ENCODE measurements at regions not wholly inside any gene's neighbourhood (a gene's known extent, or its start where the extent isn't known, plus 50 kb on each side); places are given as distances from the start of the nearest gene placed in this dataset.

DNA sequence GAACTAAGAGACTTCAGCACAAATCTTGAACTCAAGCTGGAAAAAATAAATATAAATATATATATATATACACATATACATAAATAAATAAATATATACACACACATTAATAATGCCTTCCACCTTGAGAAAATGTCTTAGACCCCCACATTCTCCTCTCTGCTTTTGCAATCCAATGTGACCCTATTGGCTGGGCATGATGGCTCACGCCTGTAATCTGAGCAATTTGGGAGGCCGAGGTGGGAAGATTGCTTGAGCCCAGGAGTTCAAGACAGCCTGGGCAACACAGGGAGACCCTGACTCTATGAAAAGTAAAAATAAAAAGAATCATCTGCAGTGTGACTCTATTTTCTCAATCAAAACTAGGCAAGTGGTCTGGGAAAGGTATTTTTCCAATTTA lies 424.1 kb upstream of the NFE2L3 start:
- Histone ChIP-seq H3K27me3 (ENCODE audit: insufficient read depth, low read depth) (peaks cover 70% of the 10 kb centered on the region), H2AFZ (no peak overlapping the region), H3K27ac (no peak overlapping the region), H3K9me3 (ENCODE audit: insufficient read depth, low read depth) (no peaks in the 10 kb centered on the region), H3K4me1 (replicated peaks; ENCODE audit: insufficient read depth) (no peaks in the 10 kb centered on the region), H3K36me3 (ENCODE audit: low read depth) (no peaks in the 10 kb centered on the region), H3F3A (ENCODE audit: insufficient read depth, low read depth) (no peaks in the 10 kb centered on the region), H3K79me2 (ENCODE audit: low read depth) (no peaks in the 10 kb centered on the region), H3K9me2 (ENCODE audit: insufficient read depth) (0 out of 2 replicates have a peak, but pooled peaks cover 3% of the 10 kb centered on the region), H3K4me3 (no peak overlapping the region), H3K4me2 (no peak overlapping the region), H4K20me1 (ENCODE audit: insufficient read depth) (peaks cover 4% of the 10 kb centered on the region; the same call in 1 of the 2 replicates)
- no TSS peak for BruUV-seq (replicated peaks)
- intact Hi-C loops (cut with micrococcal nuclease; ENCODE audit: unreplicated experiment), result no loop called here
- TF ChIP-seq, protein P1, sequence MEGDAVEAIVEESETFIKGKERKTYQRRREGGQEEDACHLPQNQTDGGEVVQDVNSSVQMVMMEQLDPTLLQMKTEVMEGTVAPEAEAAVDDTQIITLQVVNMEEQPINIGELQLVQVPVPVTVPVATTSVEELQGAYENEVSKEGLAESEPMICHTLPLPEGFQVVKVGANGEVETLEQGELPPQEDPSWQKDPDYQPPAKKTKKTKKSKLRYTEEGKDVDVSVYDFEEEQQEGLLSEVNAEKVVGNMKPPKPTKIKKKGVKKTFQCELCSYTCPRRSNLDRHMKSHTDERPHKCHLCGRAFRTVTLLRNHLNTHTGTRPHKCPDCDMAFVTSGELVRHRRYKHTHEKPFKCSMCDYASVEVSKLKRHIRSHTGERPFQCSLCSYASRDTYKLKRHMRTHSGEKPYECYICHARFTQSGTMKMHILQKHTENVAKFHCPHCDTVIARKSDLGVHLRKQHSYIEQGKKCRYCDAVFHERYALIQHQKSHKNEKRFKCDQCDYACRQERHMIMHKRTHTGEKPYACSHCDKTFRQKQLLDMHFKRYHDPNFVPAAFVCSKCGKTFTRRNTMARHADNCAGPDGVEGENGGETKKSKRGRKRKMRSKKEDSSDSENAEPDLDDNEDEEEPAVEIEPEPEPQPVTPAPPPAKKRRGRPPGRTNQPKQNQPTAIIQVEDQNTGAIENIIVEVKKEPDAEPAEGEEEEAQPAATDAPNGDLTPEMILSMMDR (conservative IDR thresholded peaks at IDR 0.05), result no peak
- TF ChIP-seq EZH2 (IDR thresholded peaks at IDR 0.05; ENCODE audit: low read depth), result no peak
- CTCF ChIA-PET, result no interaction called here
- DNase-seq, result no peak
- POLR2A ChIA-PET (ENCODE audit: unreplicated experiment), result no interaction called here

DNA sequence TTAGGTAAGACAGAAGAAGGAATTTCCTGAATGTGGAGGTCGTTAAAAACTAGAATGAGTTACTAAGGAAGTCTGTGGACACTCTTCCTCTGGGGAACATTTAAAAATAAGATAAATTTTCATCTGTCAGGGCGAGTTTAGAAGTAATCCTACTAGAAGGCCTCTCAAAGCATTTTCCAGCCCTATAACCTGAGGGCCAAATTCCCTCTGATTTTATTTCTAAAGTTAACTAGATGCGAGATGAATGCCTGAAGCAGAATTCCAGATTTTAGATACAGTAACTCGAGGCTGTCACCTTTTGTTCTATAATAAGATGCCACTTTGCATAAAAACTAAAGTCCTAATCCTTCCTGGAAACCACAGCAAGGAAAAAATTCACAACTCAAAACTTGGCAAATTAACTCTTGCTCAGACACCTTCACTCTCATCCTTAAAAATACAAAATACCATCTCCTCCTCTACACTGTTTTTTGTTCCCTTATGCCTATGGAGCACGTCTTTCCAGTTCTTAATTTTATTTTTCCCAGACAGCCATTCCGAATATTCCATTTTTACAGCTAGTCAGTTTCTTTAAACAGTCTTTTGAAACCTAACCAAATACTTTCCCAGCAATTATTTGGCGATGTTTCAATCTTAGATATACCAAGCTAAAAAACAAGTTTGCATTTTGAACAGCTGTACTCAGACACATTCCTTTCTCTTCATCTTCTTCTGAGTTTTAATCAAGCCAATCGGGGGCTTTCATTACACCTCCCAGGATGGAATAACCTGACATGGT lies 420.7 kb upstream of the NFE2L3 start:
- Histone ChIP-seq H3K27ac (no peak overlapping the region), H3K4me2 (no peak overlapping the region), H3K9me3 (ENCODE audit: insufficient read depth, low read depth) (no peaks in the 10 kb centered on the region), H3K9me2 (ENCODE audit: insufficient read depth) (no peaks in the 10 kb centered on the region), H3K79me2 (ENCODE audit: low read depth) (no peaks in the 10 kb centered on the region), H4K20me1 (ENCODE audit: insufficient read depth) (no peaks in the 10 kb centered on the region), H3K4me1 (replicated peaks; ENCODE audit: insufficient read depth) (no peaks in the 10 kb centered on the region), H3K27me3 (ENCODE audit: insufficient read depth, low read depth) (peaks cover 49% of the 10 kb centered on the region), H3K4me3 (no peak overlapping the region), H3F3A (ENCODE audit: insufficient read depth, low read depth) (no peaks in the 10 kb centered on the region), H2AFZ (no peak overlapping the region), H3K36me3 (ENCODE audit: low read depth) (no peaks in the 10 kb centered on the region)
- BruUV-seq (replicated peaks), result no TSS peak
- intact Hi-C loops (cut with micrococcal nuclease; ENCODE audit: unreplicated experiment), result no loop called here
- TF ChIP-seq EZH2 (IDR thresholded peaks at IDR 0.05; ENCODE audit: low read depth), result no peak
- TF ChIP-seq, protein P1 (conservative IDR thresholded peaks at IDR 0.05), result no peak
- ChIA-PET CTCF (no interaction called here), POLR2A (ENCODE audit: unreplicated experiment) (interaction anchor here (0.6 kb wide), 1 partner anchor 64 kb away, joined by 6 read pairs; no protein-coding TSS in a partner anchor)
- DNase-seq, result no peak

DNA sequence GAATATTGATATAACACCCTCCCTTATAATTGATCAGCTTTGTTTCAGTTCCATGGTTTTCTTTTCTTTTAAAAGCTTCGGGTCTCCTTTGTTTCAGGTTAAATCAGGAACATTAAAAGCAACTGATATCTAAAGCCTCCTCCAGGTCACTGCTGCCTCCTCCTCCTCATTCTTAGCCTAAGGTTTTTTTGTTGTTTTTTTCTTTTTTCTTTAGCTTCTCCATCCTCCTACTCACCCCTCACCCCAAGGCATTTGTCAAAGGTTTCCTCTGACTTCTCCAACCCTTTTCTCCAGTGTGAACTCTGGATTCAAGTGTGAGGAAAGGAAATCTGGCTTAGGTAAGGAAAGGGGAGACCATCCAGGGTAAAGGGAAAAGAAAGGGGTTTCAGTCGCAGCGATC lies 420.2 kb upstream of the NFE2L3 start:
- no peaks in the 10 kb centered on the region for H3K4me1 ChIP-seq (replicated peaks; ENCODE audit: insufficient read depth)
- H3K36me3 ChIP-seq (ENCODE audit: low read depth), result no peaks in the 10 kb centered on the region
- no peak overlapping the region for H2AFZ ChIP-seq
- H4K20me1 ChIP-seq (ENCODE audit: insufficient read depth), result no peaks in the 10 kb centered on the region
- H3K9me2 ChIP-seq (ENCODE audit: insufficient read depth), result no peaks in the 10 kb centered on the region
- H3K9me3 ChIP-seq (ENCODE audit: insufficient read depth, low read depth), result no peaks in the 10 kb centered on the region
- DNase-seq, result no peak
- intact Hi-C loops (cut with micrococcal nuclease; ENCODE audit: unreplicated experiment), result no loop called here
- H3K27ac ChIP-seq, result no peak overlapping the region
- H3K4me2 ChIP-seq, result no peak overlapping the region
- H3F3A ChIP-seq (ENCODE audit: insufficient read depth, low read depth), result no peaks in the 10 kb centered on the region
- peaks cover 46% of the 10 kb centered on the region for H3K27me3 ChIP-seq (ENCODE audit: insufficient read depth, low read depth)
- H3K4me3 ChIP-seq, result no peak overlapping the region
- H3K79me2 ChIP-seq (ENCODE audit: low read depth), result no peaks in the 10 kb centered on the region
- CTCF ChIA-PET, result no interaction called here
- POLR2A ChIA-PET (ENCODE audit: unreplicated experiment), result interaction anchor here (0.6 kb wide), 1 partner anchor 64 kb away, joined by 6 read pairs; no protein-coding TSS in a partner anchor
- TF ChIP-seq, protein P1 (conservative IDR thresholded peaks at IDR 0.05), result no peak
- TF ChIP-seq EZH2 (IDR thresholded peaks at IDR 0.05; ENCODE audit: low read depth), result no peak
- no TSS peak for BruUV-seq (replicated peaks)
